Stomach smooth muscle (tissue), 2 donors: ENCODE measurements at regions not wholly inside any gene's neighbourhood (a gene's known extent, or its start where the extent isn't known, plus 50 kb on each side); places are given as distances from the start of the nearest gene placed in this dataset.

ENCODE experiments used
- H3K27ac ChIP-seq: one replicate; pipeline ENCODE4 v1.7.0; 2013; ENCODE audit warnings: mild to moderate bottlenecking, low read length, inconsistent platforms
- H3K27me3 ChIP-seq, 2 donors: one replicate each; pipeline ENCODE4 v1.7.0; 2013; ENCODE audit warnings: low read length in 2 of 2; ENCODE audit not compliant: insufficient read depth in 2 of 2, control insufficient read depth in 1 of 2
- H3K36me3 ChIP-seq, 2 donors: one replicate each; pipeline ENCODE4 v1.7.0; 2013; ENCODE audit warnings: low read length in 2 of 2; ENCODE audit not compliant: control insufficient read depth in 2 of 2, insufficient read depth in 2 of 2
- H3K4me1 ChIP-seq: one replicate; pipeline ENCODE4 v1.7.0; 2013; ENCODE audit warnings: low read length; ENCODE audit not compliant: control insufficient read depth, insufficient read depth
- H3K4me3 ChIP-seq, 2 donors: one replicate each; pipeline ENCODE4 v1.7.0; 2013; ENCODE audit warnings: low read length in 2 of 2
- H3K9ac ChIP-seq, 2 donors: one replicate each; pipeline ENCODE4 v1.7.0; 2013; ENCODE audit warnings: low read length in 2 of 2, mild to moderate bottlenecking in 1 of 2
- H3K9me3 ChIP-seq, 2 donors: one replicate each; pipeline ENCODE4 v1.7.0; 2013; ENCODE audit warnings: low read length in 2 of 2; ENCODE audit not compliant: control insufficient read depth in 2 of 2
- donor health status: healthy.
- donor health status: Pancreatic carcinoma.

GRCh38 chr13:58151452-58151851, 519.9 kb downstream of the PCDH17 start:
- Histone ChIP-seq H3K4me3 (no peak overlapping the region), H3K9ac (no peak overlapping the region), H3K27ac (no peak overlapping the region), H3K4me1 (no peaks in the 10 kb centered on the region), H3K9me3 (no peaks in the 10 kb centered on the region), H3K36me3 (no peaks in the 10 kb centered on the region), H3K27me3 (no peaks in the 10 kb centered on the region)

GRCh38 chr13:58160980-58161379, 529.4 kb downstream of the PCDH17 start:
- Histone ChIP-seq H3K9me3 (no peaks in the 10 kb centered on the region), H3K4me3 (no peak overlapping the region)

GRCh38 chr13:58165617-58166016, 534.1 kb downstream of the PCDH17 start:
- Histone ChIP-seq H3K4me3 (no peak overlapping the region), H3K9me3 (no peaks in the 10 kb centered on the region), H3K27me3 (no peaks in the 10 kb centered on the region), H3K4me1 (no peaks in the 10 kb centered on the region), H3K36me3 (no peaks in the 10 kb centered on the region), H3K27ac (no peak overlapping the region), H3K9ac (no peak overlapping the region)

More at GRCh38 chr13:58160980-58161379, 529.4 kb downstream of the PCDH17 start:
- Histone ChIP-seq H3K36me3 (no peaks in the 10 kb centered on the region), H3K4me1 (no peaks in the 10 kb centered on the region), H3K27ac (no peak overlapping the region), H3K27me3 (no peaks in the 10 kb centered on the region), H3K9ac (no peak overlapping the region)

GRCh38 chr13:58181111-58181510, 549.6 kb downstream of the PCDH17 start:
- H3K9ac ChIP-seq = no peak overlapping the region
- H3K27me3 ChIP-seq = no peaks in the 10 kb centered on the region
- no peaks in the 10 kb centered on the region for H3K36me3 ChIP-seq
- no peaks in the 10 kb centered on the region for H3K4me1 ChIP-seq
- peaks cover 3% of the 10 kb centered on the region in 2 donors for H3K9me3 ChIP-seq
- H3K4me3 ChIP-seq = no peak overlapping the region
- H3K27ac ChIP-seq = no peak overlapping the region

- Histone ChIP-seq H3K9me3 (peaks cover 0 to 2% of the 10 kb centered on the region in 2 donors), H3K27ac (no peak overlapping the region), H3K4me3 (no peak overlapping the region), H3K9ac (no peak overlapping the region), H3K36me3 (no peaks in the 10 kb centered on the region), H3K27me3 (no peaks in the 10 kb centered on the region), H3K4me1 (no peaks in the 10 kb centered on the region)
These were observed 556.3 kb downstream of the PCDH17 start for GRCh38 chr13:58187881-58188280.

- Histone ChIP-seq H3K4me1 (no peaks in the 10 kb centered on the region), H3K27ac (no peak overlapping the region), H3K27me3 (no peaks in the 10 kb centered on the region), H3K36me3 (no peaks in the 10 kb centered on the region), H3K4me3 (no peak overlapping the region), H3K9ac (no peak overlapping the region), H3K9me3 (peaks cover 0 to 2% of the 10 kb centered on the region in 2 donors)
These were observed 559.0 kb downstream of the PCDH17 start for GRCh38 chr13:58190577-58190976.

- H3K27me3 ChIP-seq = no peaks in the 10 kb centered on the region
- peaks cover 0 to 2% of the 10 kb centered on the region in 2 donors for H3K9me3 ChIP-seq
- H3K9ac ChIP-seq = no peak overlapping the region
- H3K4me3 ChIP-seq = no peak overlapping the region
- H3K4me1 ChIP-seq = no peaks in the 10 kb centered on the region
- no peak overlapping the region for H3K27ac ChIP-seq
- no peaks in the 10 kb centered on the region for H3K36me3 ChIP-seq
These were observed 560.2 kb downstream of the PCDH17 start for GRCh38 chr13:58191754-58192153.

GRCh38 chr13:58202099-58202498, 570.6 kb downstream of the PCDH17 start:
- Histone ChIP-seq H3K4me3 (no peak overlapping the region), H3K36me3 (no peaks in the 10 kb centered on the region), H3K27me3 (no peaks in the 10 kb centered on the region), H3K27ac (no peak overlapping the region), H3K4me1 (no peaks in the 10 kb centered on the region), H3K9me3 (no peaks in the 10 kb centered on the region), H3K9ac (no peak overlapping the region)

GRCh38 chr13:58207501-58207900, 576.0 kb downstream of the PCDH17 start:
- H3K4me1 ChIP-seq = no peaks in the 10 kb centered on the region
- no peaks in the 10 kb centered on the region for H3K27me3 ChIP-seq
- H3K4me3 ChIP-seq = no peak overlapping the region
- no peak overlapping the region for H3K27ac ChIP-seq
- no peaks in the 10 kb centered on the region for H3K36me3 ChIP-seq
- no peaks in the 10 kb centered on the region for H3K9me3 ChIP-seq
- H3K9ac ChIP-seq = no peak overlapping the region

GRCh38 chr13:58235454-58235853, 603.9 kb downstream of the PCDH17 start:
- Histone ChIP-seq H3K4me1 (no peaks in the 10 kb centered on the region), H3K27ac (no peak overlapping the region), H3K4me3 (no peak overlapping the region), H3K9me3 (no peaks in the 10 kb centered on the region), H3K36me3 (no peaks in the 10 kb centered on the region), H3K27me3 (no peaks in the 10 kb centered on the region), H3K9ac (no peak overlapping the region)

GRCh38 chr13:58238972-58239773, 607.6 kb downstream of the PCDH17 start:
- no peak overlapping the region for H3K27ac ChIP-seq
- H3K4me1 ChIP-seq = no peaks in the 10 kb centered on the region
- no peaks in the 10 kb centered on the region for H3K9me3 ChIP-seq
- H3K27me3 ChIP-seq = no peaks in the 10 kb centered on the region
- H3K36me3 ChIP-seq = no peaks in the 10 kb centered on the region
- no peak overlapping the region for H3K9ac ChIP-seq
- no peak overlapping the region for H3K4me3 ChIP-seq
